Brain microvascular endothelial cell (primary cell): ENCODE measurements at regions not wholly inside any gene's neighbourhood (a gene's known extent, or its start where the extent isn't known, plus 50 kb on each side); places are given as distances from the start of the nearest gene placed in this dataset.

Experiments
- DNase-seq: peaks from one replicate; pipeline ENCODE4 v3.0.0-alpha.2; 2020
- H3K27ac ChIP-seq: fragments of 250-450 bp; sonication (Bioruptor Pico); 2 replicates; pipeline ENCODE4 v1.5.1; 2020; ENCODE audit warnings: mild to moderate bottlenecking, moderate library complexity
- H3K27me3 ChIP-seq: fragments of 250-450 bp; sonication (Bioruptor Pico); replicated peaks from 2 replicates; pipeline ENCODE4 v1.5.1; 2020; ENCODE audit warnings: mild to moderate bottlenecking
- H3K36me3 ChIP-seq: fragments of 250-450 bp; sonication (Bioruptor Pico); replicated peaks from 2 replicates; pipeline ENCODE4 v1.5.1; 2020; ENCODE audit warnings: mild to moderate bottlenecking
- H3K4me3 ChIP-seq: 2 replicates; pipeline ENCODE4 v1.5.1; 2011; ENCODE audit warnings: low read depth, mild to moderate bottlenecking, control low read depth, low read length, moderate library complexity
- in situ Hi-C: cut with HindIII; loops from 2 replicates; pipeline ENCODE4 v1.10.0; 2017; ENCODE audit warnings: low sequenced_read_pairs, low pct_ligation_motif_present
- TF ChIP-seq, protein P1 (sequence below): IDR thresholded peaks from 2 replicates; pipeline ENCODE4 v1.5.1; 2011; ENCODE audit warnings: low read depth, mild to moderate bottlenecking, moderate library complexity, low read length, control low read depth, inconsistent platforms; ENCODE audit errors: missing control alignments

DNA sequence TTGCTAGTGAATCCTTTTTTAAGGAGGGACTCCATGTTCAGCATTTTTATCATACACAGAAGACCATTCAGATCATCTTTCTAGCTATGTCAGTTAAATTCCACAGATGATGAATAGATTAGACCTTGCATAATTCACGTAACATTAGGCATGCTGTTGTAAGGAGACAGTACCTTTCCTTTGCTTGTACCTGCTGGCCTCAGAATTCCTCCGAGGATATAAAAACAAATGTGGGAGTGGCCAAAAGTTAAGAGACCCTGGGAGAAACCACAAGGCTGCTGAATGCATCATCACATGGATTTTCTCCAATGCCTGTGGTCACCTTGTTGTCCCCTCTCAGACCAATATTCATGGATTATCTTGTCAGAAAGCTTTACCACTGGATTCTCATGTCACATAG is 201.4 kb downstream of the MAGEB17 start:
- in situ Hi-C loops, result no loop called here
- Histone ChIP-seq H3K36me3 (no peaks in the 10 kb centered on the region), H3K27me3 (no peaks in the 10 kb centered on the region), H3K4me3 (no peak overlapping the region), H3K27ac (no peak overlapping the region)
- no peak for DNase-seq
- TF ChIP-seq, protein P1, sequence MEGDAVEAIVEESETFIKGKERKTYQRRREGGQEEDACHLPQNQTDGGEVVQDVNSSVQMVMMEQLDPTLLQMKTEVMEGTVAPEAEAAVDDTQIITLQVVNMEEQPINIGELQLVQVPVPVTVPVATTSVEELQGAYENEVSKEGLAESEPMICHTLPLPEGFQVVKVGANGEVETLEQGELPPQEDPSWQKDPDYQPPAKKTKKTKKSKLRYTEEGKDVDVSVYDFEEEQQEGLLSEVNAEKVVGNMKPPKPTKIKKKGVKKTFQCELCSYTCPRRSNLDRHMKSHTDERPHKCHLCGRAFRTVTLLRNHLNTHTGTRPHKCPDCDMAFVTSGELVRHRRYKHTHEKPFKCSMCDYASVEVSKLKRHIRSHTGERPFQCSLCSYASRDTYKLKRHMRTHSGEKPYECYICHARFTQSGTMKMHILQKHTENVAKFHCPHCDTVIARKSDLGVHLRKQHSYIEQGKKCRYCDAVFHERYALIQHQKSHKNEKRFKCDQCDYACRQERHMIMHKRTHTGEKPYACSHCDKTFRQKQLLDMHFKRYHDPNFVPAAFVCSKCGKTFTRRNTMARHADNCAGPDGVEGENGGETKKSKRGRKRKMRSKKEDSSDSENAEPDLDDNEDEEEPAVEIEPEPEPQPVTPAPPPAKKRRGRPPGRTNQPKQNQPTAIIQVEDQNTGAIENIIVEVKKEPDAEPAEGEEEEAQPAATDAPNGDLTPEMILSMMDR, result no peak

DNA sequence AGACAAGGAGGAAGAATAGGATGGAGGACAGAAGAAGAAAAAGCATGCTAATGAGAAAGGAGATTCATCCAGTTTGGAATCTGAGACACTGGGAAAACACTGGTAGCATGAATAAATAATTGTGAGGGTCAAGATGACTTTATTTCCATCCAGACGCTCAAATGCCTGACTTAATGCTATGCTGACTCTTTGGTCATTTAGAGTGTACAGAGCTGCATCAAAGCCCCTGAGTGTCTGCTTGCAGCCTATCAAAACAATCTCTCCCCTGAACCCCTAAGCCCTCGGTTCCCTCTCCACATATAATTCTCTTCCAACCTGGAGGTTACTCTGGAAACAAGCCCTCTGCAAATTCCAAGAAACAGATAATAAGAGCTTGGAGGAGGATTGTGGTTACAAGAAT is 208.8 kb downstream of the MAGEB17 start:
- Histone ChIP-seq H3K4me3 (no peak overlapping the region), H3K36me3 (no peaks in the 10 kb centered on the region), H3K27me3 (no peaks in the 10 kb centered on the region), H3K27ac (no peak overlapping the region)
- in situ Hi-C loops, result no loop called here
- TF ChIP-seq, protein P1, result no peak
- DNase-seq, result no peak

DNA sequence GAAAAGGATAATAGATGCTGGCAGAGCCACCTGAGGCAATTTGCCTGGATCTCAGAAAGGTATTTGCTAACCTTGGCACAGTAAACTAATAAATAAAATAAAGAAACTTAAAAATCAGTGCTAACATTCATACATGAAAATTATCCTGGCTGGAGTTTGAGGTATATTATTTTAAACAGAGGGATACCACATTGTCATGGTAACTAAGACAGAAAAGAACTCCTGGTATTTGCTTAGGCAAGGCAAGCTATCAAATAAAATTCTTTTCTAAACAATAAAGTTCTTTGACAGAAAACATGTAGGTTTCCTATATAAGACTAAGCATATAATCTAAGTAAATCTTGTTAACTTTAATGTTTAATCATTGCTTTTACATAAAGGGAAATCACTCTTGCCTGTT is 218.8 kb downstream of the MAGEB17 start:
- no peak for DNase-seq
- H3K36me3 ChIP-seq, result no peaks in the 10 kb centered on the region
- no peak overlapping the region for H3K27ac ChIP-seq
- no peaks in the 10 kb centered on the region for H3K27me3 ChIP-seq
- H3K4me3 ChIP-seq, result no peak overlapping the region
- in situ Hi-C loops, result no loop called here
- TF ChIP-seq, protein P1, result no peak

DNA sequence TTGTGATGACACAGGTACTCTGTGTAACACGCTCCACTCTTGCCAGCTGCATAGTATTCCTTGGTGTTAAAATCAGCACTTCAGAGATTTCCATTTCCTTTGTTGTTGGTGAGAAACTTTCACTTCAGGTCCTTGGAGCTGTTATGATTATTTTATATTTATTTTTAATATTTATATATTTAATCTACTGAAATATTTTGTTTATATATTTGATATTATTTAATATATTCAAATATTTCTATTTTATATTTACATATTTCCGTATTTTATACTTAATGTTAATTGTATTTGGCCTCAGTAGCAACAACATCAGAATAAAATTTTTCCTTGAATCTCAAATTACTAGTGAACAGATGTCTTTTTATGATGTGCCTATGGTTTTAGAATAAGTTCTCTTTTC is 225.3 kb downstream of the MAGEB17 start:
- Histone ChIP-seq H3K4me3 (no peak overlapping the region), H3K27me3 (no peaks in the 10 kb centered on the region), H3K36me3 (no peaks in the 10 kb centered on the region), H3K27ac (no peak overlapping the region)
- DNase-seq, result no peak
- TF ChIP-seq, protein P1, result no peak
- in situ Hi-C loops, result no loop called here

DNA sequence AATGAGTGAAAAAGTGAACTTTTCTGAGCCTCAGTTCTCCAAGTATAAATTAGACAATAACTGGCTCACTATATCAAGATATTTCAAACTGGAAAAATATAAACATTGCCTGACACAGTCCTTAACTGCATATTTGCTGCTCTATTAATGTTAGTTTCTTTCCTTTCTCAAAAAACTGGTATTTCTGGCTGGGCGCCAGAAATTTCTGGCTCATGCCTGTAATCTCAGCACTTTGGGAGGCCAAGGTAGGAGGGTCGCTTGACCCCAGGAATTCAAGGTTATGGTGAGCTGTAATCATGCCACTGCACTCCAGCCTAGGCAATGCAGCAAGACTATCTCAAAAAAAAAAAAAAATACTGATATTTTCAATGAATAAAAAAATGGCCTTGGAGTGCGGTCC is 227.0 kb downstream of the MAGEB17 start:
- Histone ChIP-seq H3K36me3 (no peaks in the 10 kb centered on the region), H3K4me3 (no peak overlapping the region), H3K27me3 (no peaks in the 10 kb centered on the region), H3K27ac (no peak overlapping the region)
- in situ Hi-C loops, result no loop called here
- TF ChIP-seq, protein P1, result no peak
- no peak for DNase-seq

DNA sequence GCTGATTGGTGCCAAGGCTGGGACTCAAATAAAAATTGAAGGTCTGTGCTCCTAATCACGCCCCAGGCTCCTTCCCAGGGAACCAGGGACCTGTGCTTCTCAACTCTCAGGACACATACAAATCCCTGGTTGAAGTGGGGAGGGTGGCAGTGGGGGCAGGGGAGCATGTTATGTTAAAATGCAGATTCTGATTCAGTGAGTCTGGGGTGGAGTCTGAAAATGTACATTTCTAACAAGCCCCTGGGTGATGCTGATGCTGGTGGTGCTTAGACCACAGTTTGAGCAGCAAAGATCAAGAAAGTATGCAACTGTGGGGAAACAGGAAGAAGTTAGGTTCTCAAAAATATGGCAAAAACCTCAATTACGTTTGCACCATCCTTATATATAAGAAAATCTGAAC is 236.5 kb downstream of the MAGEB17 start:
- H3K27me3 ChIP-seq, result no peaks in the 10 kb centered on the region
- H3K27ac ChIP-seq, result no peak overlapping the region
- H3K36me3 ChIP-seq, result no peaks in the 10 kb centered on the region
- TF ChIP-seq, protein P1, result no peak
- in situ Hi-C loops, result no loop called here
- H3K4me3 ChIP-seq, result no peak overlapping the region
- no peak for DNase-seq
